K562 (cell line): ENCODE measurements at regions not wholly inside any gene's neighbourhood (a gene's known extent, or its start where the extent isn't known, plus 50 kb on each side); places are given as distances from the start of the nearest gene placed in this dataset.

Experiments used
- ATAC-seq: fragments of 200-7000 bp; cut with Tn5 transposase; 3 replicates; pipeline ENCODE4 v1.9.1; 2020; ENCODE audit warnings: moderate library complexity
- BruUV-seq: library from RNA; stranded (reverse); fragments of 400-500 nt; replicated peaks from 2 replicates; lab custom pipeline; 2021; lab: Mats Ljungman, UMichigan
- CTCF ChIA-PET: fragments of 300-600 bp; formaldehyde crosslinking; extraction: SDS; loops from one replicate; lab custom pipeline; 2021; ENCODE audit warnings: low intra/inter-chr PET ratio; lab: Yijun Ruan, JAX
- POLR2A ChIA-PET: fragments of 300-600, 350-650 bp; sonication (Branson Sonifier 250); formaldehyde crosslinking; extraction: SDS; loops from one replicate; lab custom pipeline; 2021; ENCODE audit warnings: antibody characterized with exemption, inconsistent platforms; lab: Yijun Ruan, JAX
- DNase-seq, 4 experiments: peaks; one replicate each; pipeline versions ENCODE4 v3.0.0 to v3.0.0-alpha.2; 2011 to 2018; ENCODE audit warnings: low spot score in 3 of 4, mixed read lengths in 3 of 4; ENCODE audit errors: extremely low read depth in 1 of 4
- FAIRE-seq: peaks from 2 replicates; lab custom pipeline; 2011; peaks lifted over from hg19 to GRCh38; lab: Jason Lieb, UNC
- H2AFZ ChIP-seq: 2 replicates; pipeline ENCODE4 v1.6.0; 2011; ENCODE audit warnings: low read depth, low read length, control low read depth, inconsistent platforms
- H3K27ac ChIP-seq: fragments of 200-600 bp; 3 replicates; pipeline ENCODE4 v1.8.0; 2011; ENCODE audit warnings: low read depth, mild to moderate bottlenecking, control low read depth, inconsistent platforms, low read length, moderate library complexity, mixed read lengths; ENCODE audit errors: extremely low read depth
- H3K27me3 ChIP-seq, 2 experiments: fragments of 300-600 bp in 1 of 2; 2 replicates in 1 of 2; 3 replicates in 1 of 2; pipeline versions ENCODE4 v1.6.0 to v1.8.0; 2011; ENCODE audit warnings: inconsistent platforms in 2 of 2, low read length in 2 of 2, mild to moderate bottlenecking in 1 of 2, mixed read lengths in 1 of 2, moderate library complexity in 1 of 2; ENCODE audit not compliant: control insufficient read depth in 2 of 2, insufficient read depth in 2 of 2
- H3K36me3 ChIP-seq: fragments of 300-600 bp; 3 replicates; pipeline ENCODE4 v1.8.0; 2011; ENCODE audit warnings: mild to moderate bottlenecking, low read length, inconsistent platforms; ENCODE audit not compliant: control insufficient read depth, insufficient read depth
- H3K4me1 ChIP-seq, 2 experiments: fragments of 200-600 bp in 1 of 2; replicated peaks in 1 of 2; 2 replicates in 1 of 2; 3 replicates in 1 of 2; pipeline versions ENCODE4 v1.5.1 to v1.8.0; 2011; ENCODE audit warnings: inconsistent platforms in 2 of 2, low read length in 2 of 2, mild to moderate bottlenecking in 1 of 2, mixed read lengths in 1 of 2, moderate library complexity in 1 of 2; ENCODE audit not compliant: control insufficient read depth in 2 of 2, insufficient read depth in 2 of 2
- H3K4me2 ChIP-seq: 2 replicates; pipeline ENCODE4 v1.6.1; 2011; ENCODE audit warnings: low read length, control low read depth, inconsistent platforms, mixed read lengths; ENCODE audit not compliant: insufficient read depth
- H3K4me3 ChIP-seq: fragments of 200-600 bp; sonication (generic), shearing (Covaris generic); 2 replicates; pipeline ENCODE4 v1.5.1; 2016; ENCODE audit warnings: control low read depth, inconsistent platforms
- H3K79me2 ChIP-seq: fragments of 200-600 bp; 3 replicates; pipeline ENCODE4 v1.8.0; 2011; ENCODE audit warnings: low read length, inconsistent platforms; ENCODE audit not compliant: control insufficient read depth, insufficient read depth
- H3K9ac ChIP-seq, 2 experiments: 2 replicates each; pipeline versions ENCODE4 v1.6.0 to v1.6.1; 2011; ENCODE audit warnings: low read depth in 2 of 2, low read length in 2 of 2, control low read depth in 1 of 2, inconsistent platforms in 1 of 2, mild to moderate bottlenecking in 1 of 2, mixed read lengths in 1 of 2; ENCODE audit not compliant: insufficient read depth in 1 of 2
- H3K9me1 ChIP-seq: one replicate; pipeline ENCODE4 v1.6.0; 2011; ENCODE audit warnings: inconsistent platforms, mild to moderate bottlenecking, low read length, moderate library complexity; ENCODE audit not compliant: control insufficient read depth, insufficient read depth
- H3K9me3 ChIP-seq: replicated peaks from 2 replicates; pipeline ENCODE4 v1.5.1; 2011; ENCODE audit warnings: low read depth, low read length, inconsistent platforms; ENCODE audit not compliant: control insufficient read depth, insufficient read depth
- H4K20me1 ChIP-seq: replicated peaks from 2 replicates; pipeline ENCODE4 v1.6.1; 2011; ENCODE audit warnings: low read length, inconsistent platforms, mixed read lengths; ENCODE audit not compliant: control insufficient read depth, insufficient read depth
- CBX2 ChIP-seq: fragments of 200-600 bp; sonication (generic); IDR thresholded peaks from one replicate; pipeline ENCODE4 v1.6.1; 2012; ENCODE audit warnings: mild to moderate bottlenecking, low read length, inconsistent platforms; ENCODE audit not compliant: insufficient read depth, poor library complexity, severe bottlenecking
- ELF4 ChIP-seq: fragments of 450-650 bp; formaldehyde crosslinking; IDR thresholded peaks from 2 replicates; pipeline ENCODE4 v1.4.0; 2022; ENCODE audit warnings: missing genetic modification characterization
- HIVEP1 ChIP-seq: fragments of 250-450 bp; sonication (Bioruptor Pico); IDR thresholded peaks from 2 replicates; pipeline ENCODE4 v1.4.0; 2020; ENCODE audit warnings: mild to moderate bottlenecking
- MCM5 ChIP-seq: fragments of 450-650 bp; IDR thresholded peaks from 2 replicates; pipeline ENCODE4 v1.6.1; 2016; ENCODE audit warnings: low read depth
- NFE2L1 ChIP-seq: fragments of 450-650 bp; IDR thresholded peaks from 2 replicates; pipeline ENCODE4 v1.6.1; 2016; ENCODE audit warnings: missing genetic modification characterization, low read depth, mild to moderate bottlenecking, missing compliant biosample characterization, moderate library complexity, borderline replicate concordance
- SFPQ ChIP-seq: fragments of 200-400 bp; formaldehyde crosslinking; IDR thresholded peaks from 2 replicates; pipeline ENCODE4 v1.6.1; 2017; ENCODE audit warnings: mild to moderate bottlenecking, low read depth, low read length, moderate library complexity
- STAT6 ChIP-seq: sonication (generic); formaldehyde crosslinking; IDR thresholded peaks from 2 replicates; pipeline ENCODE4 v1.8.1; 2023; ENCODE audit warnings: mild to moderate bottlenecking, missing genetic modification reagents
- WGBS: fragments of 100-300 bp; shearing (Covaris generic); methylation state at CpG from one replicate; pipeline ENCODE4 v1.1.6; 2016; ENCODE audit warnings: low coverage, mixed read lengths; ENCODE audit not compliant: insufficient coverage; ENCODE audit errors: missing lambda C conversion rate; 5-methylcytosine and 5-hydroxymethylcytosine counted together
- in situ Hi-C: fragments of 300-500 bp; cut with MboI; formaldehyde crosslinking; loops from 4 replicates; pipeline ENCODE4 v1.15.0; 2018; ENCODE audit warnings: inconsistent platforms, mixed read lengths
- intact Hi-C: fragments of 100-400 bp; cut with micrococcal nuclease; formaldehyde crosslinking; loops from 2 replicates; pipeline ENCODE4 v1.14.2; 2022

GRCh38 chr6:56837322-56837894, 117.5 kb upstream of the BEND6 start:
- no peak overlapping the region for H2AFZ ChIP-seq
- H4K20me1 ChIP-seq, result no peaks in the 10 kb centered on the region
- no peaks in the 10 kb centered on the region for H3K79me2 ChIP-seq
- no peak for FAIRE-seq
- H3K36me3 ChIP-seq, result no peaks in the 10 kb centered on the region
- intact Hi-C loops (no loop called here), in situ Hi-C loops (no loop called here)
- H3K4me3 ChIP-seq, result no peak overlapping the region
- ChIA-PET CTCF (interaction anchor here (0.7 kb wide), 1 partner anchor 40 kb away, joined by 3 read pairs; no protein-coding TSS in a partner anchor), POLR2A (interaction anchor here (1.0 kb wide), 1 partner anchor 26 kb away, joined by 4 read pairs; no protein-coding TSS in a partner anchor)
- H3K9ac ChIP-seq, result no peak overlapping the region
- no peak overlapping the region for H3K4me2 ChIP-seq
- H3K4me1 ChIP-seq, result no peaks in the 10 kb centered on the region
- WGBS, result 24% methylated on average over 6 of the region's 6 CpGs
- no peak overlapping the region for H3K27ac ChIP-seq
- TF ChIP-seq NFE2L1 (no peak), CBX2 (peak; percentile 70)
- H3K27me3 ChIP-seq, result peaks cover 0 to 2% of the 10 kb centered on the region in 2 experiments; a peak in 2 of 5 replicates
- DNase-seq, result no peak
- H3K9me3 ChIP-seq, result no peaks in the 10 kb centered on the region
- no peak for ATAC-seq
- H3K9me1 ChIP-seq, result no peaks in the 10 kb centered on the region
- BruUV-seq, result no TSS peak

- Histone ChIP-seq H2AFZ (no peak overlapping the region), H3K9ac (no peak overlapping the region), H3K27me3 (peaks cover 0 to 2% of the 10 kb centered on the region in 2 experiments; a peak in 1 of 5 replicates), H3K4me3 (no peak overlapping the region), H3K36me3 (no peaks in the 10 kb centered on the region), H3K4me2 (no peak overlapping the region), H4K20me1 (no peaks in the 10 kb centered on the region), H3K4me1 (no peaks in the 10 kb centered on the region), H3K79me2 (no peaks in the 10 kb centered on the region), H3K9me3 (no peaks in the 10 kb centered on the region), H3K27ac (no peak overlapping the region), H3K9me1 (no peaks in the 10 kb centered on the region)
- in situ Hi-C loops, result no loop called here
- DNase-seq (no peak), FAIRE-seq (no peak), ATAC-seq (no peak)
- ChIA-PET CTCF (no interaction called here), POLR2A (no interaction called here)
- BruUV-seq, result no TSS peak
- 9% methylated on average over 3 of the region's 3 CpGs for WGBS
- TF ChIP-seq MCM5, result no peak
- no peak for TF ChIP-seq HIVEP1 (CRISPR knock-in tag)
- TF ChIP-seq STAT6 (CRISPR knock-in tag), result no peak
- no peak for TF ChIP-seq SFPQ
- no peak for TF ChIP-seq ELF4 (CRISPR knock-in tag)
- intact Hi-C loops, result no loop called here
Observed at GRCh38 chr6:56835612-56836011, 119.3 kb upstream of the BEND6 start.
